H1 (cell line): ENCODE measurements at regions not wholly inside any gene's neighbourhood (a gene's known extent, or its start where the extent isn't known, plus 50 kb on each side); places are given as distances from the start of the nearest gene placed in this dataset.

Experiments used
- ATF2 ChIP-seq: IDR thresholded peaks from 2 replicates; pipeline ENCODE4 v1.6.1; 2012; ENCODE audit warnings: low read length, inconsistent platforms
- CTBP2 ChIP-seq: IDR thresholded peaks from 2 replicates; pipeline ENCODE4 v1.7.0; 2011; ENCODE audit warnings: borderline replicate concordance, mild to moderate bottlenecking, moderate library complexity, mixed read lengths, low read length; ENCODE audit not compliant: insufficient read depth, insufficient read length
- EP300 ChIP-seq, 2 experiments: IDR thresholded peaks; 1 replicate in 1 of 2; 2 replicates in 1 of 2; pipeline ENCODE4 v1.6.1; 2011 to 2012; ENCODE audit warnings: low read depth in 2 of 2, low read length in 2 of 2, mild to moderate bottlenecking in 2 of 2, borderline replicate concordance in 1 of 2, inconsistent platforms in 1 of 2, moderate library complexity in 1 of 2

DNA sequence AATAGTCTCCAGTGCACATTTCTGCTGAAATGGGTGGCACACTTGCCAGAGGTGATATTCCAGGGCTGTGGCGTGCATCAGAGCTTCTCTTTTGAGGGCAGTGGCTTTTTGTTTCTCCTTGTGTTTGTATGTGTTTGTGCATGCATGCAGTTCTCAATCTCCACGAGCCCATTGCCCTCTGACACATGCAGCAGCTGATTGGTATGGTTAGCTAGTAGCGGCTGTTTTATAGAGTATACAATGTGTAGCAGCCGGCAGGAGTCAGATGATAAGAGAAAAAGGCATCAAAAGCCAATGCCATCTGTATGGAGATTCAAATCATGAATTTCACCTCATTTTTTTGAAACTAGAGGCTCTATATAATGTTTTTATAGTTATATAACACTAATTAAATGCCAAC is 616.9 kb upstream of the STXBP6 start (continued):
- TF ChIP-seq CTBP2 (no peak), EP300 (IDR thresholded peaks at IDR 0.05; ENCODE audit: borderline replicate concordance in 1 of 2, low read depth in 2 of 2, low read length in 2 of 2) (no peak), ATF2 (no peak)
